ENCODE measurements at regions not wholly inside any gene's neighbourhood (a gene's known extent, or its start where the extent isn't known, plus 50 kb on each side); places are given as distances from the start of the nearest gene placed in this dataset.

- intact Hi-C loops (cut with DNase I), result no loop called here
Observed at GRCh38 chr3:104886220-104886995, 480.3 kb upstream of the ALCAM start.

GRCh38 chr3:104887069-104887468 lies 479.6 kb upstream of the ALCAM start:
- intact Hi-C loops (cut with DNase I), result no loop called here
- 49 to 61% (median 55%) methylated on average over 3 of the region's 3 CpGs for WGBS, 4 donors
- no peak for TF ChIP-seq POLR2A (IDR thresholded peaks at IDR 0.05)
- no peak for ATAC-seq
- Histone ChIP-seq H3K9me3 (no peaks in the 10 kb centered on the region), H3K36me3 (no peaks in the 10 kb centered on the region), H3K4me1 (no peaks in the 10 kb centered on the region), H3K4me3 (no peak overlapping the region), H3K27me3 (no peaks in the 10 kb centered on the region), H3K27ac (no peak overlapping the region)
- DNase-seq, result no peak

More at GRCh38 chr3:104886220-104886995, 480.3 kb upstream of the ALCAM start:
- H3K9me3 ChIP-seq, result no peaks in the 10 kb centered on the region
- WGBS, 4 donors, result 79 to 91% (median 86%) methylated on average over 4 of the region's 4 CpGs
- no peaks in the 10 kb centered on the region for H3K36me3 ChIP-seq
- no peak overlapping the region for H3K4me3 ChIP-seq
- no peaks in the 10 kb centered on the region for H3K4me1 ChIP-seq
- no peak for TF ChIP-seq CTCF (IDR thresholded peaks at IDR 0.05)
- no peak for TF ChIP-seq POLR2A (IDR thresholded peaks at IDR 0.05)
- DNase-seq, result no peak
- no peak overlapping the region for H3K27ac ChIP-seq
- H3K27me3 ChIP-seq, result no peaks in the 10 kb centered on the region
- no peak for ATAC-seq

GRCh38 chr3:104887619-104888018 lies 479.1 kb upstream of the ALCAM start:
- no peak for DNase-seq
- Histone ChIP-seq H3K36me3 (no peaks in the 10 kb centered on the region), H3K27ac (no peak overlapping the region), H3K27me3 (no peaks in the 10 kb centered on the region), H3K4me3 (no peak overlapping the region), H3K4me1 (no peaks in the 10 kb centered on the region), H3K9me3 (no peaks in the 10 kb centered on the region)
- intact Hi-C loops (cut with DNase I), result no loop called here
- 57 to 72% (median 60%) methylated on average over 2 of the region's 2 CpGs for WGBS, 4 donors
- no peak for ATAC-seq
- TF ChIP-seq POLR2A (IDR thresholded peaks at IDR 0.05) (no peak), CTCF (IDR thresholded peaks at IDR 0.05) (no peak)

- Histone ChIP-seq H3K4me3 (no peak overlapping the region), H3K27me3 (no peaks in the 10 kb centered on the region), H3K9me3 (no peaks in the 10 kb centered on the region), H3K4me1 (no peaks in the 10 kb centered on the region), H3K27ac (no peak overlapping the region), H3K36me3 (no peaks in the 10 kb centered on the region)
- WGBS, 4 donors, result 74 to 81% (median 76%) methylated on average over 2 of the region's 2 CpGs
- TF ChIP-seq POLR2A (IDR thresholded peaks at IDR 0.05), result no peak
- TF ChIP-seq CTCF (IDR thresholded peaks at IDR 0.05), result no peak
- no peak for ATAC-seq
- intact Hi-C loops (cut with DNase I), result no loop called here
- no peak for DNase-seq
Observed at GRCh38 chr3:104892044-104892443, 474.7 kb upstream of the ALCAM start.

GRCh38 chr3:104896624-104897023 lies 470.1 kb upstream of the ALCAM start:
- intact Hi-C loops (cut with DNase I), result no loop called here
- H3K4me1 ChIP-seq, result no peaks in the 10 kb centered on the region
- 86 to 96% (median 89%) methylated on average over 1 of the region's 1 CpG for WGBS, 4 donors
- DNase-seq, result no peak
- H3K4me3 ChIP-seq, result no peak overlapping the region
- H3K27ac ChIP-seq, result no peak overlapping the region
- ATAC-seq, result no peak
- H3K9me3 ChIP-seq, result peaks cover 0 to 3% (median 0%) of the 10 kb centered on the region in 12 donors
- no peaks in the 10 kb centered on the region for H3K36me3 ChIP-seq
- no peaks in the 10 kb centered on the region for H3K27me3 ChIP-seq
- TF ChIP-seq POLR2A (IDR thresholded peaks at IDR 0.05) (no peak), CTCF (IDR thresholded peaks at IDR 0.05) (no peak)
